DMS 273 (cell line): ENCODE measurements at regions not wholly inside any gene's neighbourhood (a gene's known extent, or its start where the extent isn't known, plus 50 kb on each side); places are given as distances from the start of the nearest gene placed in this dataset.

ENCODE experiments used
- DNase-seq: peaks from one replicate; lab custom pipeline; 2025; ENCODE audit not compliant: unreplicated experiment; lab: John Stamatoyannopoulos, UW

DNA sequence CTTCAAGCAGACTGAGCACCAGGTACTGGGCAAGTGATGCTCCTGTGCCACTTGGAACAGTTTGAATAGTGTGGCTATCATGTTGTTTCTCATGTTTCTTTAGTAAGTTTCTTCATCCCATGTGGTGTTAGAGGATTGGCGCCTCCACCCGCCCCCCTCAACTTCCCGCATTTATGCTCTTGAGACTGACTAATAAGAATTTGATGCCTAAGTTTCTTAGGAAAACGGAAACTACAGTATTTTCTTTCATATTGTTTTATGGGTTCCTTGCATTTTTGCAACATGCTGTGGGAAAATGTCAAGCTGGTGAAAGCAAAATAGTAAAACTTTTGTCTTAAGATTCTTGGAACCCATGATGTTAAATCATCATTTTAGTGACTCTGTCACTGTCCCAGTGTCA is 101.2 kb upstream of the SLC4A4 start:
- no peak for DNase-seq

DNA sequence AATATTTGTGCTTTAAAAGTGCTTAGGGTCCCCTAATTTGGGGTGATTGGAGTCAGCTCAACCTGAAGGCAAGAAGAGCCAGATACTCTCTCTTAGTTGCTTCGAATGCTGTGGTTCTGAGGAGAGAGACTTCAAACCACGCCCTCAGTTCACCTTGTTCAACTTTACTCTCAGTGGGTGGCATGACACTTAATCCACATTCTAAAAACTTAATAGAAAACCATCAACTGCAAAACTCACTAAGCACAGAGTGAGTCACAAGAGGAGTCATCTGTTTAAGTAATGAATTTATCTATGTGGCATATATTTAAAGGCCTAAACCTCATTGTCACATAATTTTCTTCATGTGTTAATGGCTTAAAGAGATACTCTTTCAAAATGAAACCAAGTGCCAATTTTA is 99.5 kb upstream of the SLC4A4 start:
- no peak for DNase-seq

DNA sequence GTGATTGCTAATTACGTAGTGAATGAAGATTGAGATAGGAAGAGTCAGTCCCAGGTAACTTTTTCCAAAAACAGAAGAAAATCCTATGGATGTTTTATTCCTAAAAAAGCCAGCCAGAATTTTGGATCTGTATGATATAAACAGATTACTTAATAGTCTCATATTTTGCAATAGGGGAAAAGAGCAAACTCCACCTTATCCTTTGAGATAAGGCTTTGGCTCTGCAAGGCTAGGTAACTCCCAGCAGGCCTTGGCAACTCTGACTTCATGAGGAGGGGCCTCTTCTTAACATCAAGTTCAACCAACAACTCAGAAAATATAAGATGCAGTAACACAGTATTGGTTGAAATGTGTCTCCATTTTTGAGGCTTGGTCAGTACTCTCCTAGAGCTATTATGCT is 98.7 kb upstream of the SLC4A4 start:
- no peak for DNase-seq

DNA sequence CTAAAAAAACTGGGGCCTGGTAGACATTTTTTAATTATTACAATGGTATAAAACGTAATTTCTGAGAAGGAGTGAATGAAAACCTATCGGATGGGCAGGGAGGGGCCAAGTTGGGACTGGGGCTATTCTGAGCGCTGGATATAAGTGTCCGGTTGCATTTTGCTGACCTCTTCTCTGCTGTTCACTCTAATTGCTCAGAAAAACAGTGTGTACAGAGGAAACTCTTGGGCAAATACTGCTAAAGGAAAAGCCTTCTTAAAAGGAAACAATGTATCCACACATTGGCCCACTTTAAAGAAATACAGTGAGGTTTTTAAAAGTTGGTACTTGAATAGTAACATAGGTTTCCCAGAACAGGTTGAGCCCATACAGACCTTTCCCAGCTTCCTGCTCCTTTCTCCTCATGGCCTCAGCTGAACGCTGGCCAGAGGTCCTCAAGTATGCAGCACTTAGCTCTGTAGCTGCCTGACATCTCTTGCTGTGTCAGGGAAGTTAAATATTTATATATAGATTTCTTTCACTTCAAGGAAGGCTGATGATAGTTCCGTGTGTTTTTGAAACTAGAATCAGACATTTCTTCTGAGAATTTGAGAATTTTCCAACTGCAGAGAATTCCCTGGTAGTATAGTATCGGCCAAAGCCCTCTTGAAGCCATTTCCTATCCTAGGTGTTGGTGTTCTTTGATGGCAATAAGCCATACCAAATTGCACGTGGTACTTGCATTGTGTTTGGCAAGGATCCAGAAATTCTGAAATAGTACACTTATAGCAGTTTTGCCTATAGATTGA is 97.1 kb upstream of the SLC4A4 start:
- DNase-seq = peak; percentile 29

DNA sequence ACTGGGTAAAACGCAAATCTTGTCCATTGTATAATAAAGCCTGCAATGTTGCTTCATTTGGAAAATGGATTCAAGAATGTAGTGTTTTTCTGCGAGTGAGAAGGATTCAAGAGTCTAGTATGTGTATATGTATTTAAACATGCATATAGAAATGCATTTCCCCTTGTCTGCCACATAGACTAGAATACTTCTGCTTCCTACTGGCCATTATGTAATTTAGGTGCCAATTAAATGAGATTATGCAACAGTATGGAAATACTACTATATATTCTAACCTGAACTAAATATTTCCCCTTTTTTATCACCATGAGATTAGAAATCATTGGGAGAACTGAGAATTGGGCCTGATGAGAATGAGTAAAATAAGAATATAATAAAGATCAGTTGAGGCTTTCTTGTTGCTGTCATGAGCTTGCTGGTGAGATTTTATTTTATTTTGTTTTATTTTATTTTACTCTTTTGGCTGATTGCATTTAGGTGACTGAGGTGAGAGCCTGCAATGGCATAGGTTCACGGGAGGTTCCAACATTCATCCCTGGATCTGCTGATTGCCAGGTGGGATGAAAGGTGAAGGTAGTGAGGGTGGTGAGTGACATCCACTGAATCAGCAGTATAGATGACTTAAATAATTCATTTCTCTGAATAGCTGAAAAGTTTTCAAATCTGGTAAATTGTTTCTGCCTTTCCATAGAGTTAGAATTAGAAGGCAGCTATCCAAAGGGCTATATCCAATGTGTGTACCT is 95.6 kb upstream of the SLC4A4 start:
- no peak for DNase-seq

DNA sequence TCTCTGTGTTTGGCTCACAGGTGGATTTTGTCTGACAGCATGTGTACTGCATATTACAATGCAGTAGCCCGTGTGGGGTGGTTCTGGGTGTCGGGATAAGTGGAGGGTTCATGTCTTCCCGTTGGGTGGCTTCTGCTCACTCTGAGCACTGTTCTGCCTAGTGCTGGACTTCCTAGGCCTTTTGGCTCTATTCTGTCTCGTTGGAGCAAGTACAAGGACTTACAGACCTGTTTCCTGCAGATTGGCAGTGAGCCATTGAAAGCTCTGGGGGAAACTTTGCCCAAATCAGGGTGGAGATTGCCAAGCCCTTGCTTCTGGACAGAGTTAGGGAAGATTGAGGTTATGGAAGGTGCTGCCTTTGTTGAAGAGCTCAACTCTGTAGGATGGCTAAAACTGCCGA is 91.1 kb upstream of the SLC4A4 start:
- peak; percentile 3 for DNase-seq

DNA sequence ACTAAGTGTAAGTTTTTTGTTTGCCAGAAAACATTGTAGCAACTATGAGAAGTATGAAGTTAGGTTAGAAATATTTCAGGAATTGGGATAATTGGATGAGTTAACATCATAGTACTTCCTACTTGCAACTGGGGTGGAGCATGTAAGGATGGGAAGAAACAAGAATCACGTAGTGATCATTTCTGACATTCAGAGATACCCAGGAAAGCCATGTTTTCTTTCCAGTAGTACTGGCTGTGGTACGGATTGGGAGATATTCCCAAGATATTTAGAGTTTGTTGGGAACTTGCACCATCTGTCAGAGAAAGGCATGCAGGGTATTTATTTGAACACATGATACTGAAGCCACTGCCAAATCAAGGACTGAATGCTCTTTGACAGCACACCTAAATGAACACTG is 87.6 kb upstream of the SLC4A4 start:
- DNase-seq = peak; percentile 21

DNA sequence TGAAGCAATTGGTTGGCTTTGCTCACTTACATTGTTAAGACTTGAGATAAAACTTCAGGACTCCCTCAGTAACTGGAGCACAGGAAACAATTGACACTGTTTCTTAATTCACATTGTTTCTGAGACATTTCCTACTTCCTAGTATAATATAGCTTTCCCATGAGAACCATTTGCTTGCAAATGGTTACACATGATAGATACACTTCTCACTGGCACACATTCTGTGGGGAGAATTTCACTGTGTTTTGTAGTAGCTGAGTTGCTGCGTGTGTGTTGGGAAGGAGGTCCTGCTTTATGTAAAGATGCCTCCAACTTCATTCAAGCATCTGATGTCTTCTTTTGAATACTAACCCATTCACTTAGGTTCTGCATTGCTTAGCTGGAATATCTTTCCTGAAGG is 85.3 kb upstream of the SLC4A4 start:
- no peak for DNase-seq

DNA sequence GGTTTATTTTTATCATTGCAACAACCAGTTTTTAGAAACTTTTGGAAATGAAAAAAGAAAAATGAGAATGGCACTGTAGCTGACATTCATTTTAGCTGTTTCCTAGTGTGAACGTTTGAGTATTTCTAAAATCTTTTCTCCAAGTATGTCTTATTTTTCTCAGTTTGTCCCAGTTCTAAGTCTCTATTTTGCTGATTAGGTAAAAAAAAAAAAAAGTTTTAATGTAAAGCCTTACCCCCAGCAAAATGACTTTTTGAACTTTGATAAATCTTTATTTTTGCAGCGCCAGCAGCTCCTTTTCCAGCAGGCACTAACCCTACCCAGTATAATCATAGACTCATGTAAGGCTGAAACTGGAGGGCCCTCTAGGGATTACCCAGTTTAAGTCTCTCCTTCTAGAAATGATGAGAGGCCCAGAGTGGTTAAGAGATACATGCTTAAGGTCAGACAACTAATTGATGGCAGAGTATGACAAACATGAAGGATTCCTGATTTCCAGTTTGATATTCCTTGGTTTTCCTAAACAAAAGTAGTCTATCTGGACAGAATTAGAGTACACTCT is 84.3 kb upstream of the SLC4A4 start:
- DNase-seq = no peak

DNA sequence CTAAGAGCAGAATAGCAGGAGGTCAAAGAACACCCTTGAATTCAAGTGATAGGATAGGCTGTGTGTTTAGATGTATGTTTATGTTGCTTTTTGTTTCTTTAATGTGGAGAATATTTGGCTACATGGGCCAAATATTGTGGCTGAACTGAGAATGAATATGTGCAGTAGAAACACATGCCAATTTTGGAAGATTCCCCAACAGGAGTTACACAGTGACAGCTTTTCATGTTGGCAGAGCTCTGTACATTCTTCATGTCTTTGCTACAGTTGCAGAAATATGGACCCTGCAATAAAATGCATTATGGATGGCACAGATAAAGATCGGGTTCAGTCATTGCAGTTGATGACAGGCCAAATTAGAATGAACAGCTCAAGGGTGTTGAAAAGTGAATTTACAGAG is 82.8 kb upstream of the SLC4A4 start:
- no peak for DNase-seq

DNA sequence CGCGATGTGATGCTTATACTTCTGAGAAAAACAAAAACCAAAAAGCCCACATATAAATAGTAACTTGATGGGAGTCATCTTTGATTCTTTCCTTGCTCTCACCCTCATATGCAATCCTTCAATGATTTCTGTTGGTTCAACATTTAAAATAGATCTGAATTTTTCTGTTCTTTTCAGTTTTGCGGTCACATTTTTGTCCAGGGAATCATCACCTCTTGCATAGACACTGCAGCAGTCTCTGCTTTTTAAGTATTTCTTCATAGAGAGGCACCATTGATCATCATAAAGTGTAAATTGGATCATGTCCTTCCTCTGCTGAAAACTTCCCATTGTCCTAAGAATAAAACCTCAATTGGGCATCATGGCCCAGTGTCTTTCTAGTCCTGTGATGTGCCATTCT is 81.1 kb upstream of the SLC4A4 start:
- no peak for DNase-seq

DNA sequence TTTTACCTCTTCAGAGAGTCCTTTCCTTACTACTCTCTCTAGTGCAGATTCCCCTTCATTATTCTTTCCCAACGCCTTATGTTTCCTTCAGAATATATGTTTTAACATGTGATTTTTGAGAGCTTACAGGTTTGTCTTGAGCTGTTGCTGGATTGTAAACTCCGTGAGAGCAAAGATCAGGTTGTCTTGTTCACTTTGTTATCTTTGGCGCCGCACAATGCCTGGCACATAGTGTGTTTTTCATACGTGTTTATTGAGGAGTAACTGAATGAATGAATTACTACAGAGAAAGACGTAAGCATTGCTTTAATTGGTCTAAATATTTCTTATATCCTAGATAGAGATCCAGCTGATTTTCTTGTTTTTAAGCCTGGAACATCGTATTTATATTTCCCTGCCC is 80.5 kb upstream of the SLC4A4 start:
- DNase-seq = no peak

DNA sequence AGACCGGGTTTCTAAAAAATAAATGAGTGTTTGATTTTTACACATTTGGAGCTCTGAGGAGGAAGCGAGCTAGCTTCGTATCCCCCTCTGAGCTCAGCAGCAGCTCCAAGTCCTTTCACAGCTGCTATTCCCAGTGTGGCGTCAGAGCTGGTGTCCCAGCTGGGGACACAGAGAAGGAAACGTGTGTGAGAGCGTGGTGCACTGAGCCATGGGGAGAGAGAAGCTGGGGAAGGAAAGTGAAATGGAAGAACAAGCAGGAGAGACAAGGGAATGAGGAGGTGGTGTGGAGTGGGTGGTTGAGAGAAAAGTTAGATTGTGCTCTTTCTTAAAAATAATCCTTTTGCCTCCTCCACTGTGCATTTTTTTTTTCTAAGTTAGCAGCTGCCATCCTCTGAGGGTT is 79.5 kb upstream of the SLC4A4 start:
- DNase-seq = no peak

DNA sequence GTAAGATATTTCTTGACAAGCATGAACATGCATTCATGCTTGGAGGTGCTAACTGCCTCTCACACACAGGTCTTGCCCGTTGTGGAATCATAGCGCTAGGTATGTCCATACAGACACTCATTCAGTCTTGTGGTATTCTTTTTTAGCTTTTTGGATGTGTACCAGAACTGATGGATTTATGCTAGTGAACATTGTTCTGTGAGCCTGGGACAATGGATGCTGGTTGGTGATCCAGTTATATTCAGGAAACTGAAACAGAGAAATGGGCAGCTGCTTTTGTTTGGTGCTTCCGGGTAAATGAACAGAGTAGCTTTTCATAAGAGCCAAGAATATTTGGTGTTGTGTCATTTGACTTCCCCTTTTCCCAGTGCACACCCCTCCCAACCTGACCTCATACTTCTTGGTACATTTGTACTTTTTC is 78.9 kb upstream of the SLC4A4 start:
- DNase-seq = no peak

DNA sequence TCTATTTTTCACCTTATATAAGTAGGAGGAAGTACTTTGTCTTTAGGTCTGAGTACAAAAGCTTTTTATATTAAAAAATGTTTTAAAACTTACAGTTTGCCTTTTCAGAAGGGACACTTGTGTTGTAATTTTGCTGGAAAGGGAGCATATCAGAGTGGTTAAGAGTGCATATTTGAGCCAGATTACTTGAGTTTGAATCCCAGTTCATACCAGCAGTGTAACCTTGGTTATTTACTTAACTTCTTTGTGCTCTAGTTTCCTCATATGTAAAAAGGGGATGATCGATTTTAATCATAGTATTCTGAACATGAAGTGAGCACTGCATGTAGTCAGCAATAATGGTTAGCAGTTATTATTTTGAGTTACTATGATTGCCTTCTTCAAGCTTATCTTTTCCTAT is 78.3 kb upstream of the SLC4A4 start:
- no peak for DNase-seq

DNA sequence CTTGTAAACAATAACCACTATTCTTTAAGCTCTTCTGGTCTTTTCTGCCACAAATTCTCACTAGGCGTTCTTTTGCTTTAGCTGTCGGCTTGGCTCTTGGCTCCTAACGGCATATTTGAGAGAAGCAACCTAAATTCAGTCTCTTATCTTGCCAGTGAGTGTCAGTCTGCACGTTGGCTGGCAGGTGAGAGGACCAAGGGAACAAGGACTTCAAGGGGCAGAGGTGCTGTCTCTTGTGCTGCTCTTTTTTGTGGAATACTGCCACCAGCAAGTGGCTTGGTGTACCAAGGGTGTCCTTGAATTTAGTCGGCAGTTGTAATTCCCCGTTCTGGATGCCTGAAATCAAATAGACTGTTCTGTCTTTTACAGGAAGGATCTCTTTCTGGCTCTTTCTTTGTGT is 77.8 kb upstream of the SLC4A4 start:
- no peak for DNase-seq

DNA sequence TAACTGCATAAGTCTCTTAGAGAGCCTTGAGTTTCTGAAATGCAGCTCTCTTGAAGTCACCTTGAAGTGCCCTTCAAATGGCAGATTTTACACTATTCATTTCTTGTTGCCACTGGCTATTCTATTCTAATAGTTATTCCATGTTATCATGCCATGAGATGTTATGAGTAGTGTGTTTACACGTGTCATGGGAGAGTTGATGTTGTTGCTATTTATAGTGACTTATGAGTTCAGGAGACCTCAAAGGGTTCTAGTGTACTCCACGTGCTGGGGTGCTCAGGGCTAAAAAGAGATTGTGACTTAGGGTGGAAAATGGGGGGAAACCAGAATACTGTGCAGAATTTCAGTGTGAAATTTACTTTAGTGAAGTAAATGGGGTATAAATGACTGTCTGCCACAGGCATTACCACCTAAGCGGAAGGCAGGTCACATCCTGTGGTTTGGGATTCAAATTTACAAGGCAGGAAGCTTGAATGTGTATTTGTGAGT is 77.1 kb upstream of the SLC4A4 start:
- no peak for DNase-seq

DNA sequence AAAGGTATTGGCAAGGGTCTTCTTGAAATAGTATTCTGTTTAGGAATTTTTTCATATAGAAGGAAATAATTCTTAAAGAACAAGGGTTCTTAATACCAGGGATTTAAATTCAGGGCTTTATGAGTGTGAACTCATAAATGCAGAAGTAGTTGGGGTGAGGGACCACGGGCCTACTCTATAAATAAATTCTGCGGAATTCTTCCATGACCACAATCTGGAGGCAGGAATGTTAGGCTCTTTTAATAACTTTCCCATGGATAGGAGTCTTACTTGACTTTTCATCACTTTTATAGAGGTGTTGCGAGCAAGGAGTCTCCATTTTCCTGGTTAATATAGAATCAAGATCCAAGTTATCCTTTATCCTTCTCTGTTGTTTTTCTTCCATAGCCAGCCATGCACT is 76.7 kb upstream of the SLC4A4 start:
- no peak for DNase-seq

DNA sequence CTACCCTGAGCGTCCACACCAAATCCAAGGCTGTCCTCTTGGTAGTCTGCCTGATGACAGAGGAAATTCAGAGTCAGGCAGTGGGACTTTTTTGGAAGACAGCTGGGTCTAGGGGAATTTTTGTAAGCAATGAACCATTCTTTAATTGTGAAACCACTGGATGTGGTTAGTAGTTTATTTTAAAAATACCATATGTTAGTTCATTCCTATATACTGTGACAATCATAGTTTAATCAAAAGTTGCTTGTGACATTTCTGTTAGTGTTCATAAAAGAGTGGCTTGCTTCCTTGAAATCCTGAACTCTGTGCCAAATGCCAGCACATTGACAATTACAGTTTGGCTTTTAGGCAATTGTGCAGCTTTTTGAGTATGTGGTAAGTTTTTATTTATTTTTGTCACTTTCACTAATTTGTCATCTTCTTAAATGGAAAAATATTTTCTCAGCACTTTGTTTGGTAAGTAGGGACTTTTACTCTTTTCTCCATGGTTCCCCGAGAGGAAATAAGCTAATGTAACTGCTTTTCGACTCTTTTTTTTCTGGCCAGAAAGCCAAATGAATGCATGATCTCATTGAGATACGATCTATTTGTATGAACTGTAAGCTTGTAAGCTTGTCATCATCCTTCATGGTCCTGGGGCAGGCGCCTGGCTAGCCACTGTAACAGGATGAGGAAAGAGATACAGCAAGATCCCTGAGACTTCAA is 72.6 kb upstream of the SLC4A4 start:
- no peak for DNase-seq

DNA sequence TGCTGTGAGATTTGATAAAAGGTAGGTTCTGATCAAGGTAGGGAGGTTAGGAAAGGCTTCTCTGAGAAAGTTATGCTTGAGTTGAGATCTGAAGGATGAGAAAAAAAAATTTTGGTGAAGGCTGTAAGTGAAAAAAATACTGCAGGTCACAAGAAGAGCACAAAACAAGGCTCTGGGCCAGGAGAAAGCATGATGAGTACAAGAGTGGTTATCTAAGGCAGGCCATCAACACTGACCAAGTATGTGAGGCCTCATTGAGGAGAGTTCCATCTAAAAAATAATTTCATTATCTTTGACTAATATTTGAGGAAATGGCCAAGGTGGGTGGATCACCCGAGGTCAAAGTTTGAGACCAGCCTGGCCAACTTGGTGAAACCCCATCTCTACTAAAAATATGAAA is 71.6 kb upstream of the SLC4A4 start:
- no peak for DNase-seq

DNA sequence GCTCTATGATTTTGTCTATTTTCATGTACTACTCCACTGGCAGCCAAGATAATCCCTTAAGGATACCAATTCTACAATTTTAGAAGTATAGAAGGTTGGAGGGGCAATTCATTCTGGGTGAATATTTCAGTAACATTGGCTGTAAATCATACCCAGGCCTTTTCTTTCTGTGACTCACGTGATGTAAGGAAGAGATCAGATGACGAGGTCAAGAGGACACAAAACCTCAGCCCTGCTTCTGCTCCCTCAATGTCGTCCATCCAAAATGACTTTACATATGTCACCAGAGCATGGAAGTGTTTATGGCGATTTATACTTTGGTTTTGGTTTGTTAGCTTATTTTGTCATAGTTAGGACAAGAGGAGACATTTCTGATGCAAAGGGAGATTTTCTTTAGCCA is 70.7 kb upstream of the SLC4A4 start:
- no peak for DNase-seq

DNA sequence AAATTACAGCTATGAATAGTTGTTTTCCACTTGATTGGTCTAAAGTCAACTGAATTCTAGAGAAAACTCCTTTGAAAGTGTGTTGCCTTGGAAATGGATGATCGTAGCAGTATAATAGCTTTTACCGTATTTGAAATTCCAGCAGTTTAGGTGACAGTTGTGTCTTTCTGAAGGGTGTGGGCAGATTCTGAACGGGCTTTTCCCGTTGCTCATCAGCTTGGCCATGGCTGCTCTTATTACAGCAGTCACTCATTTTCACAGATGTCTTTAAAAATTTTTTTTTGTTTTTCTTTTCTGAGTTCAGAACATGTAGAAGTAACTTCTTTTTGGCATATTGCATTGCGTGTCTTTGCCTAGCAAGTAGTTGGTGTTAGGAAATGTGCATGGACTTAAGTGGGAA is 69.6 kb upstream of the SLC4A4 start:
- DNase-seq = no peak
